ENCODE measurements at regions not wholly inside any gene's neighbourhood (a gene's known extent, or its start where the extent isn't known, plus 50 kb on each side); places are given as distances from the start of the nearest gene placed in this dataset.

DNA sequence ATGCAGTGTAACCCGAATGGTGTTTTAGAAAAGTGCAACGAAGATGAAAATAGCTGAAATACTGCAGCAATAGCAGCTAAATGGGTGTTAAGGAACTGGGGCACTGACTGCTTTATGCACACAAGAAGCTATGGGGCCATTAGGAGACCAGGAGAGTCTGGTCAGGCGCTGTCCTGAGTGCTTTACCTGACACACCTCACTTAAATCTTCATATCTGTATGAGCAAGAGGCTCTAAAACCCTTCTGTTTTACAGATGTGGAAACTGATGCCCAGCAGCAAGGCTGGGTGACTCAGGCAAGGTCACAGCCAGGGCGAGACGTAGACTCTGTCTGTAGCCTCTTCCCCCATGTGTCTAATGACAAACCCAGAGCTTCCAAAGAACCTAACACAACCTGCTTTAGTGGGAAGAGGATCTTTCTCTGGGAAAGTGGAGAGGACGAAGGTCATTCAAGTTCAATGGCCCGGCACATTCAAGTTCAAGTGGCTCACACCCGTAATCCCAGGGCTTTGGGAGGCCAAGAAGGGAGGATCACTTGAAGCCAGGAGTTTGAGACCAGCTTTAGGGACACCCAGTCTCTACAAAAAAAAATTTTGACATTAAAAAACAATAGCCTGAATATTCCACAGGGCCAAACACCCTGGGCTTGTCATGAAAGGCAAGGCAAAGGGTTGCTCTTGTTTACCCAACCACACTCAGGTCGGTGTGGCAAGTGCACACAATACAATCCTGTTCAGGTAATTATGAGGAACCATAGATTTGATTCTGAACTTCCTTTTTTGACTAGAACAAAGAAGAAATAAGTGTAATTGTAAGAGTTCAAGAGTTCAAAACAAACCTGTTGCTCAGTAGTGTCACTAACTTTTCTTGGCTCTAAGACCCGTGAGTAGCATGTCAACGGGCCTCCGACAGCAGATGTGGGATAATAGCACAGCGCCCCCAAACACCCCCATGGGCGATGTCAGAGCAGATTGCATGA lies 53.7 kb upstream of the KLF6 start:
- TF ChIP-seq POLR2AphosphoS5 (IDR thresholded peaks at IDR 0.05) (no peak), POLR2A (IDR thresholded peaks at IDR 0.05) (no peak), EP300 (IDR thresholded peaks at IDR 0.05) (no peak)
- TF ChIP-seq, protein P1, sequence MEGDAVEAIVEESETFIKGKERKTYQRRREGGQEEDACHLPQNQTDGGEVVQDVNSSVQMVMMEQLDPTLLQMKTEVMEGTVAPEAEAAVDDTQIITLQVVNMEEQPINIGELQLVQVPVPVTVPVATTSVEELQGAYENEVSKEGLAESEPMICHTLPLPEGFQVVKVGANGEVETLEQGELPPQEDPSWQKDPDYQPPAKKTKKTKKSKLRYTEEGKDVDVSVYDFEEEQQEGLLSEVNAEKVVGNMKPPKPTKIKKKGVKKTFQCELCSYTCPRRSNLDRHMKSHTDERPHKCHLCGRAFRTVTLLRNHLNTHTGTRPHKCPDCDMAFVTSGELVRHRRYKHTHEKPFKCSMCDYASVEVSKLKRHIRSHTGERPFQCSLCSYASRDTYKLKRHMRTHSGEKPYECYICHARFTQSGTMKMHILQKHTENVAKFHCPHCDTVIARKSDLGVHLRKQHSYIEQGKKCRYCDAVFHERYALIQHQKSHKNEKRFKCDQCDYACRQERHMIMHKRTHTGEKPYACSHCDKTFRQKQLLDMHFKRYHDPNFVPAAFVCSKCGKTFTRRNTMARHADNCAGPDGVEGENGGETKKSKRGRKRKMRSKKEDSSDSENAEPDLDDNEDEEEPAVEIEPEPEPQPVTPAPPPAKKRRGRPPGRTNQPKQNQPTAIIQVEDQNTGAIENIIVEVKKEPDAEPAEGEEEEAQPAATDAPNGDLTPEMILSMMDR (IDR thresholded peaks at IDR 0.05), result no peak
